Hindlimb muscle (tissue), 1 donor: ENCODE measurements at regions not wholly inside any gene's neighbourhood (a gene's known extent, or its start where the extent isn't known, plus 50 kb on each side); places are given as distances from the start of the nearest gene placed in this dataset.

ENCODE experiments used
- DNase-seq: peaks from one replicate; pipeline ENCODE4 v3.0.0-alpha.2; 2013

- no peak for DNase-seq
These were observed 194.8 kb upstream of the ARGLU1 start for GRCh38 chr13:106762708-106763107.

- peak; percentile 15 for DNase-seq
These were observed 188.5 kb upstream of the ARGLU1 start for GRCh38 chr13:106756446-106756845.

GRCh38 chr13:106755542-106755941 lies 187.6 kb upstream of the ARGLU1 start:
- no peak for DNase-seq

DNA sequence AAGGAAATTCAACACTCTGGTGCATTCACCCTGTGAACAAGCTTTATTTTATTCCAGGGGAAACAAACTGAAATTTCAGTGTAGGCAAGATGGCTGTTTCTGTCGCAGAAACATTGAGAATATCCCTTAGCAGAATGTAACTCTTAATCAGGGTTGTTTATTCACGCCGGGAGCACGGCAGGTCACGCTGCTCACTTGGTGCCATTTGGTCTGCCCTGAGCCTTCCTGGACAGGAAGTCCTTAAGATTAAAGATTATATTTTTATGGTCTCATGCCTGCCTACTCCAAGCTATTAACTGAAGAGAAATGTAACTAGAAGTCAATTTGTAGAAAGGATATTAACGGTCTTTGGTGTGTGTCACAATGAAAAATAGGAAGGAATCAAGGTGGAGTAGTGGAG lies 185.3 kb upstream of the ARGLU1 start:
- no peak for DNase-seq

DNA sequence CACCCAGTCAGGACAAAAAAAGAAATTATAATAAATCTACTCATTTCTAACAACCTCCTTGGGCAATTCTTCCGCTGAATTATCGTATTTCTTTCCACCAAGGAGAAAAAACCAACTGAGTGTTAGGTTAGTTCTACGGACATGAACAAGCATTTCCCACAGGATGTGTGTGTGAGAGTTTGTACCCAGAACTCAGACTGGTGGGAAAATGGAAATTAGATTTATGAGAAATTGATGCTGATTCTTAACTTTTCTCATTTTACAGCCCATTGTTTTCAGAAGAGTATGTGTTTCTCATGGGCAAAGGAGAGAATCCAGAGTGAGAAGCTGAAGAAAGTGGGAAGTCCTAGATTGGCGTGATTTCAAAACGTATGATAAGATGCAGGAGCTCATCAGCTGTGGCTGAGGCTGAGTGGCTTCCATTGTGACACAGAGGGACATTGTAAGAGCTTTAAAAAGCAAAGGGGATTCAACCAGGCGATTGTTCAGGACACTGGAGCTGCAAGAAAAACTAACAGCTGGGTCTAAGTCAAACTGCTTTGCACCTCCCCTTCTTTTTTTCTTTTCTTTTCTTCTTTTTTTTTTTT lies 184.7 kb upstream of the ARGLU1 start:
- no peak for DNase-seq

- no peak for DNase-seq
These were observed 180.8 kb upstream of the ARGLU1 start for GRCh38 chr13:106748785-106749184.

DNA sequence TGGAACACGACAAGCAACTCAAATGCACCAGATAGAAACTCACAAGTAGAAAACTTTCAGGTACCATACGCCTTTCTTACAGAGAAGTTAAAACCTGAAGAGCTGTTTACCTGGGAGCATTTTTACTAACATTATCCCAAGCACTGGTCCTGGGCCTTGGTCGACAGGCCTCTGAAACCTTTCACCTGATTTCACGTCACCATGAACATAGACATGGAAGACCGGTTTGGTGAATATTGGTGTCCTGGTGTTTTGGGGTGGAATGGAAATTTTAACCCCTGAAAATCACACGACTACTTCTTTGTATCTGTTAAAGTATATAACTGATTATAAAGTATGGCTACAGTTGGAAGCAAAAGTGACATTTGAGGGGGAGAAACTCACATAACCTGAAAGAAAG lies 176.6 kb upstream of the ARGLU1 start:
- DNase-seq, result no peak

- DNase-seq, result no peak
These were observed 170.3 kb upstream of the ARGLU1 start for GRCh38 chr13:106738186-106738678.

DNA sequence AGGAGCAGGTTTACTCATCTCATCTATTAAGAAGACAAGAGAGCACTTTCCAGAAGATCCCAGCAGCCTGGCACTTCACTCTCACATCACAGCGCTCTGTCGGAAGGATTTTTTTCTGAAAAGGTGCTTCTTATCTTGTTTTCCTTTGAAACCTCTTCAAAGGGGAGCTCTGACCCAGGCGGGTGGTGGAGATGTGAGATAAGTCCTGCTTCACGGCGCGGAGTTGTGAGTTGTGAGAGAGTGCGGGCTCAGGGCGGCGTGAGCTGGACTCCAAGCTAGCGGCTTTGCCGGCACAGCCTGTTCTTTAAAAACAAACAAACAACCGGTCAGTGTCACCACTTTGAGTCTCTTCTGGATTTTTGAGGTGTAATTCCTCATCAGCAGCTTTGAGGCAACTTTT lies 169.0 kb upstream of the ARGLU1 start:
- no peak for DNase-seq

DNA sequence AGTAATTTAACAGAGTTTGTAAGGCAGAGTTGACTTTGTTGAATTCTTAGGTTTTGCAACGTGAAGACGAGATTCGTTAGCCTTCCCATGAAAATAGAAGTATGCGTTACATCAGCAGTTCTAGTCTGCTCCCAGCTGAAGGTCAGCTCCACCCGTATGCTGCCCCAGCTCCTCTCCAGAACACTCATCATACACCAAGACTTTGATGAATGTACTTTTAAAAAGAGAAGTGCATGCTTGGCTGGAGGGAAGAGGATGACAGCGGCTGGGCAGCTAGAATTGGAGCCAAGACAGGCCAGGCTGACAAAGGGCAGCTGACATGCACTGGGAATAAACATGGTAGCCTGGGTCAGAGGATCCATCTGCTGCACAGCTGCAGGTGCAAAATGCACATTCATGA lies 166.3 kb upstream of the ARGLU1 start:
- no peak for DNase-seq

DNA sequence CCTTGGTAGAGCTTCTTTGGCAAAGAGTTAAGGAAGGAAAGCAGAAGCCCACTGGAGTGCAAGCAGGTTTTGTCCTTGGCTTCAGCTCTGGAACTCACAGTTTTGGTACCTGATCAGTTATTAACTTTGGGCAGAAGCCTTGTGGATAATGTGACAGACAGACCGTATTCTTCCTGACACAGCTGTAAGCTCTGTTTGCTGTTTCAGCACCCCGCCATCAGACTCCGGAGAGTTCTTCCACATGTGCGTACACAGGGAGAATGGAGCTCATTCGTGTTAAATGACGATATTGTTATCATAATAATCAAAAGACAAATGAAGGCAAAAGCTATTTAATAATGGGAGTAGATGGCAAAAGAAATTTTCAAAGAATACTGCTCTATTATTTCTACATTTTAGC lies 155.1 kb upstream of the ARGLU1 start:
- no peak for DNase-seq

DNA sequence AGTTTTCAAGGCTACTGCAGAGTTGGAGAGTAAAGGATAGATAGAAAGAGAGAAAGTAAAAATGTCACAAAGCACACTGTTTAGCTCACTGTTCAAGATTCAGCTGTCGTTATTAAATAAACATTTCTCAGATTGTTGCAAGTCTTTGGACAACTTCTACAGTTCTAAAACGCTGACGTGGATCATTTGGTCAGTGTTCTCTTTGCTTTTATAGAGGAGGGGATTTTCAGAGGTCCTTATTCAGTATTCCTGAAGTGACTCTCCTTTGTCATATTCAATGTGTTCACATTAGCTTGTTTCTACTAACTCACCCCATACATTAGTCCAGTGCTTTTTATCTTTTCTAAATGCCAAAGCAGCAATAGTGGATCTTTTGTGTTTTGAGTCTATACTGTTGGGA lies 154.7 kb upstream of the ARGLU1 start:
- no peak for DNase-seq

DNA sequence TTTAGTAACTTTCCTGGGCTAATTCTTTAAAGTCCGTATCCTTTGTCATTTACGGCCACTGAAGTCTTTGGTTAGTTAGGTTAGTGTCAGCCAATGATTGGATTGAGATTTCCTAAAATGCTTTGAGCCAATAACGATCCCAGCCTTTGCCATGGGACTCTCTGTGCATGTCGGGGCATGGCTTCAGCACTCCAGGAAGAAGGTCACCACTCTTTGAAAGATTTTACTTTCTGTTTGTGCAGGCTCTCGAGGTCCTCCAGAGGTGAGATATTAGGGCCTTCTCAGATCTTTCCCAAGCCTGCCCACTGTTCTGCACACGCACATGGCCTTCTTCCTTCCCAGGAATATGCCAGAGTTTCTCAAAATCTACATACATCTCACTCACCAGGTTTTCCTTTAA lies 153.7 kb upstream of the ARGLU1 start:
- no peak for DNase-seq

DNA sequence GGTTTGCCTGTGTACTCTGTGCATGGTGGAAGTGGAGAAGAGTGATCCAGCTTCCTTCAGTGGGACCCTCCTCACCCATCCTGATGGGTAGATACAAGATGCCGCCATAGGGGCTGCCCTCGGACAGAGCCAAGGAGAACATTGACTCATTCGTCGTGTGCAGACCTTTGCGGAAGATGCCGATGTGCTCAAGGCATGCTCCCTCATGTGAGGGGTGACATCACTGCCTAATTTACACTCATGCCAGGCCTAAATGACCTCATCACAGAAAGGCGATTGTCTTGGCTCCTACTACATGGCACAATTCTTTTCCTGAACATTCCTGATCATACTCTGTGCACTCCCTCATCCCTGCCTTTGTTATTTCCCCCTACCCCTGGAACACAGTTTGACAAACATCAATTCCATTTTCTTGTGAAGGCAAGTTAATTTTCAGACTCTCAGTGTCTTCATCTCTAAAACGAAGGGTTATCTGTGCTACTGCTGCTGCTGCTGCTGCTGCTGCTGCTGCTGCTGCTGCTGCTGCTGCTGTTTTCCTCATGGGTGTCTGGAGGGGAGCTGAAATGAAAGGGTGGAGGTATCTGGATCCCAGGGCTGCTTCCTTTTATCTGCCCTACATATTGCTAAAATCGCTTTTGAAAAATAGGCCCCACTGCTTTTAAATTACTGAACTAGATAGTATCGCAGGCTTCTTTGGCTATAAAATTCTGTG lies 146.5 kb upstream of the ARGLU1 start:
- no peak for DNase-seq

GRCh38 chr13:106712381-106712780 lies 144.4 kb upstream of the ARGLU1 start:
- no peak for DNase-seq

DNA sequence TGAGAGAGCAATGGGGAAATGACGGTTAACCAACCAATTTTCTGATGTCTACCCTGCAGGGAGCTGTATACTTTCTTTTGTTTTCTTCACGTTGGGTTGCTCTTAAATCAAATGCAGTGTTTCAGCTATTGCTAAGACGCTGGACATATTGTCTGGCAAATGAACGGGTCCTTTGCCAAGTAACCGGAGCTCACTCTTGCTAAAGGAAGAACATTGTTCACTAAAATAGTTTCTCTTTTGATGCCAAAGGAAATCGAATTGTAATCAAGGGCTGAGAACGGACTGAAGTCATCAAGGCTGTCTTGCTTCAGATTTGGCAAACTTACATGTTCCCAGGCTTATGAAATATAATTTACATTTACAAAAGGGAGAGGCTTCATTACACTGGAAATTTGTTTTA lies 142.3 kb upstream of the ARGLU1 start:
- DNase-seq, result peak; percentile 25

DNA sequence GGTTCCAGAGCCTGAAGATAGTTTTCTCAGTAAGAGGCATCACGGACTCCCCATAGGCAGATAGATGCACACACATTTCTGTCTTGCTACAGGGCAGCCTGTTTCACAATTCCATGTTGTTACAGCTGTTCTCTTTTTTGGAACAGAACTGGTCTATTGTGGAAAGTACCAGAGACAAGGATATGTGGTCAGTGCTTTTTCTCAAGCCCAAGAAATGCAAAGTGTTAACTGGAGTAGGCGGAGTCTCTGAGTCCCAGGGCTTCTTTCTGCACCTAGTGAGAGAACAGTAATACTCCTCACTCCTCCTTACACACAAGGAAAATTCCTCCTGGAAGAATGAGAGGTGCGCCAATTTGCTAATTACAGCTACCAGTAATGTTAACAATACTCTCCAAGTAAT lies 141.6 kb upstream of the ARGLU1 start:
- peak; percentile 23 for DNase-seq

- DNase-seq, result no peak
These were observed 134.6 kb upstream of the ARGLU1 start for GRCh38 chr13:106702505-106702904.

DNA sequence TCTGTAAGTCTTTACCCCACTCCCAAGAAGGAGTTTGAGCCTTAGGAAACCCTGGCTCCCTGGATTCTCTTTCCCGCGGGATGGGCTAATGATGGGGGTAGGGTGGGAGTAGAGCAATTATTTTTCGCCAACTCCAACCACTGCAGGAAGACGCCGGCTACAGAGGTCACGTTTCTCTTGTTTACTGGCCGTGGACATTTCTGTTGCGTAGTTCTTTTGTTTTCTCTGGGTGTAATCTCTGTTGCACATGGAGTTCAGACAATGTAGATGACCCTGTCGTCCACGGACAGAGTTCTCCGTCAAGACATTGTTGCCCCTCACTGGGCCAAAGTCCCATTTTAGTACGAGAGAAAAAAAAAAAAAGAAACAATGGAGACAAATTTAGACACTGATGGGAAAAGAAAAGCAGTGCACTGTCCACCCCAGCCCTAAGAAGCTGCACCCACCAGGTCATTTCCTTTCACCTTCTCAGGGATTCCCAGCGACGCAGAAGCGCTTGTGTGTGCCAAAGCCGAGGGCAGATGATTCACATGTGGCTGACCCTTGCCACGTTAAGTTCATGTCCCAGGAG lies 133.9 kb upstream of the ARGLU1 start:
- no peak for DNase-seq

- no peak for DNase-seq
These were observed 132.5 kb upstream of the ARGLU1 start for GRCh38 chr13:106700439-106700838.

DNA sequence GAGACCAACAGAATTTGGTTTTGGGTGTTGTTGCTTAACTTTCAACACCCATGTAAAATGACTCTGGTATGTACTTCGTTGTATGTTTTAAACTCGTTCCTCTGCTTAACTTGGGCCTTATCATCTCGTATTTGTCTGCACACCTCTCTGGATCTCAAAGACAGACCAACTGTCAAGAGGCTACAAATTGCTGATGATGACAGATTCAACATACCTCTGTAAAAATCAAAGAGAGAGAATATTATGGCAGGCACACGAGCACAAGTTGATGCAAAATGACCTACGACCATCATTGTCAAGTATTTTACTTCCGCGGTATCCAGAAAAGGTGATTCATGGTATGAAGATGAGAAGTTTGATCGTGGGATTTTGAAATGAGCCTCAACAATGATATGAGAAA lies 132.1 kb upstream of the ARGLU1 start:
- DNase-seq, result no peak

DNA sequence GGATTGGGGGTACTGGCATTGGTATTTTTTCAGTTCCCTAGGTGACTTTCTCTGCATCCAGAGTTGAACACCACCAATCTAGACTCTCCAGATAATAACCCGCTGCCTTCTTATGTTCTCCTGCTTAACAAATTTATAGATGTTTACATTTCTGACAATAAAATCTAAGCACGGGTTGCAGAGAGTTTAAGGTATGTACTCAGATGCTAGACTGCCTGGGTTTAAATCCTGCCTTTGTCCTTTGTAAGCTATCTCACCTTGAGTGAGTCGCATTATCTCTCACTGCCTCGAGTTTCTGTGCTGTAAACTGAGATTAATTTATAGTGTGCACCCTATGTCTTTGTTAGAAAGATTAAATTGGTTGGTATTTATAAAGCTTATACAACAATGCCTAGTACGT lies 131.4 kb upstream of the ARGLU1 start:
- DNase-seq, result no peak

DNA sequence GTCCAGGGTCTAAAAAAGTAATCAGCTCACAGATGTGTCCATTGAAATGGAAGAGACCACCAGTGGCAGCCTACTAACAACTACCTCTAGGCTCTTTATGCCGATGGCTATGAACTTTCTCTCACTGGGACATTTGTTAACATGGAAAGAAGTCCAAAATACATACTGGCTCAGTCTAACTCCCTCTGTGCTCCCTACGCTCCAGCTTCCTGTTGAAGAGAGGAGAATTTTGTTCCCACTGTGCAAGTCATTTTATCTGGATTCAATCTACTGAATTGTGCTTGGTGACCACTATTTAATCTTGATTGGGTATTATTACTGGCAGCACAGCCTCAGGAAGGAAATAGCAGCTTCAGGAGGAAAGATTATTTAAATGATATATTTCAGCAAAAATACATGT lies 128.8 kb upstream of the ARGLU1 start:
- DNase-seq, result no peak

DNA sequence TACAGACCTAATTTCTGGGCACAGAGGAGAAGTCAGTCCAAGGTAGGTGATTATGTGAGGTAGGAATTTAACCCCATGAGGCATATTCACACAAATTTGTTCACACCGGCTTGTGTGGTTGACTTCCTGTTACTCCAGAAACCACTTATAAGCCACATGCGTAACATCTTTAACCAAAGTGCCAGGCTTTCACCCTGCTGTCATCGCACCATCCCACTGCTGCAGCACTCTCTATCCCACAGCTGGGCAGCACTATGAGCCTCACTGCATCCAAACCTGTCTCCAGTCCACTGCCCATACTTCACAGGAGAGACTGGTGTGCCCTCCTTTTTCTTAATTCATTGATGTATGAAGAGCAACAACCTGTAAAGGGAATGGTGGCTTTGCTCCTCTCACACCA lies 128.2 kb upstream of the ARGLU1 start:
- DNase-seq, result no peak
